ENCODE measurements at regions not wholly inside any gene's neighbourhood (a gene's known extent, or its start where the extent isn't known, plus 50 kb on each side); places are given as distances from the start of the nearest gene placed in this dataset.

- H2AFZ ChIP-seq (replicated peaks): no peak overlapping the region
- Mint-ChIP-seq H3K4me3 (no peak overlapping the region), H3K4me1 (peaks cover 5% of the 10 kb centered on the region), H3K27me3 (ENCODE audit: insufficient read depth, low read depth) (peaks cover 3% of the 10 kb centered on the region), H3K9me3 (peaks cover 23% of the 10 kb centered on the region), H3K27ac (no peak overlapping the region), H3K36me3 (peaks cover 4% of the 10 kb centered on the region)
- H3K4me1 ChIP-seq: no peaks in the 10 kb centered on the region
- no peaks in the 10 kb centered on the region for H3F3A ChIP-seq (ENCODE audit: low read depth)
- no peaks in the 10 kb centered on the region for H3K9me3 ChIP-seq (ENCODE audit: low read depth)
- no peak overlapping the region for H3K9ac ChIP-seq
- H3K79me2 ChIP-seq (ENCODE audit: low read depth): no peaks in the 10 kb centered on the region
- no peak overlapping the region for H3K4me2 ChIP-seq
- no peaks in the 10 kb centered on the region for H4K20me1 ChIP-seq (ENCODE audit: low read depth)
- H3K4me3 ChIP-seq: no peak overlapping the region
- no peaks in the 10 kb centered on the region for H3K36me3 ChIP-seq
- TF ChIP-seq CTCF (IDR thresholded peaks at IDR 0.05): no peak
- no peak for TF ChIP-seq EZH2phosphoT487 (IDR thresholded peaks at IDR 0.05)
- H3K27me3 ChIP-seq: no peaks in the 10 kb centered on the region
- DNase-seq (ENCODE audit: low spot score): no peak
- no peak overlapping the region for H3K27ac ChIP-seq
Observed at GRCh38 chr12:75921622-75922289, 109.8 kb downstream of the PHLDA1 start.

- no peak overlapping the region for H3K27ac ChIP-seq
- no peaks in the 10 kb centered on the region for H4K20me1 ChIP-seq (ENCODE audit: low read depth)
- no peaks in the 10 kb centered on the region for H3K27me3 ChIP-seq
Observed at GRCh38 chr12:75917715-75918114, 113.9 kb downstream of the PHLDA1 start.

GRCh38 chr12:75917083-75917482 lies 114.5 kb downstream of the PHLDA1 start:
- Histone ChIP-seq H3K27ac (no peak overlapping the region), H2AFZ (replicated peaks) (no peak overlapping the region)
- H3K4me3 Mint-ChIP-seq: no peak overlapping the region

More at GRCh38 chr12:75917715-75918114, 113.9 kb downstream of the PHLDA1 start:
- Mint-ChIP-seq H3K36me3 (no peaks in the 10 kb centered on the region), H3K9me3 (no peaks in the 10 kb centered on the region), H3K27me3 (ENCODE audit: insufficient read depth, low read depth) (no peaks in the 10 kb centered on the region), H3K4me1 (peaks cover 7% of the 10 kb centered on the region), H3K4me3 (no peak overlapping the region), H3K27ac (no peak overlapping the region)
- no peak for DNase-seq (ENCODE audit: low spot score)
- no peak overlapping the region for H3K4me2 ChIP-seq
- no peaks in the 10 kb centered on the region for H3F3A ChIP-seq (ENCODE audit: low read depth)
- no peaks in the 10 kb centered on the region for H3K36me3 ChIP-seq
- no peak overlapping the region for H3K9ac ChIP-seq
- TF ChIP-seq EZH2phosphoT487 (IDR thresholded peaks at IDR 0.05): no peak
- no peak for TF ChIP-seq EZH2 (IDR thresholded peaks at IDR 0.05)
- no peak for TF ChIP-seq CTCF (IDR thresholded peaks at IDR 0.05)
- H3K9me3 ChIP-seq (ENCODE audit: low read depth): no peaks in the 10 kb centered on the region
- H3K4me1 ChIP-seq: peaks cover 4% of the 10 kb centered on the region
- no peaks in the 10 kb centered on the region for H3K79me2 ChIP-seq (ENCODE audit: low read depth)
- H3K4me3 ChIP-seq: no peak overlapping the region
- no peak overlapping the region for H2AFZ ChIP-seq (replicated peaks)

More at GRCh38 chr12:75917083-75917482, 114.5 kb downstream of the PHLDA1 start:
- no peaks in the 10 kb centered on the region for H3K79me2 ChIP-seq (ENCODE audit: low read depth)
- no peaks in the 10 kb centered on the region for H3K36me3 Mint-ChIP-seq
- H3K4me1 Mint-ChIP-seq: peaks cover 7% of the 10 kb centered on the region
- H4K20me1 ChIP-seq (ENCODE audit: low read depth): no peaks in the 10 kb centered on the region
- peaks cover 4% of the 10 kb centered on the region for H3K4me1 ChIP-seq
- no peaks in the 10 kb centered on the region for H3K36me3 ChIP-seq
- H3K4me2 ChIP-seq: no peak overlapping the region
- no peaks in the 10 kb centered on the region for H3F3A ChIP-seq (ENCODE audit: low read depth)
- H3K27ac Mint-ChIP-seq: no peak overlapping the region
- no peaks in the 10 kb centered on the region for H3K27me3 ChIP-seq
- H3K9me3 ChIP-seq (ENCODE audit: low read depth): no peaks in the 10 kb centered on the region
- H3K9me3 Mint-ChIP-seq: no peaks in the 10 kb centered on the region
- H3K4me3 ChIP-seq: no peak overlapping the region
- no peak for DNase-seq (ENCODE audit: low spot score)
- no peaks in the 10 kb centered on the region for H3K27me3 Mint-ChIP-seq (ENCODE audit: insufficient read depth, low read depth)
- no peak for TF ChIP-seq EZH2 (IDR thresholded peaks at IDR 0.05)
- no peak overlapping the region for H3K9ac ChIP-seq
